ENCODE measurements at regions not wholly inside any gene's neighbourhood (a gene's known extent, or its start where the extent isn't known, plus 50 kb on each side); places are given as distances from the start of the nearest gene placed in this dataset.

DNA sequence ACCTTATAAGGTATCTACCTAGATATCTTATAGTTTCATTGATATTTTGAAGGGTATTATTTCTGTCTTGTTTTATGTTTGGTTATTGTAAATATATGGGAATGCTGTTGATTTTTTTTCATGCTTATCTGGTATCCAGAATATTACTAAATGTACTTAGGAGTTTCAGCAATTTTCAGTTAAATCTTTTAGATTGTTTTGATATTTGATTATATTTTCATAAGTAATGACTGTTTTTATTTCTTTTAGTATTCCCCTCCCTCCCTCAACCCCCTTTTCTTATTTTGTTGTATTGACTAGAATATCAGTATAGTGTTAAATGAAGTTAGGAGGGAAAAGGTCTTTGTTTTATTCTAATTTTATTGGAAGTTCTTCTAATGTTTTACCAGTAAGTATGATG is 344.4 kb upstream of the PROX1 start:
- no peak for TF ChIP-seq POLR2AphosphoS5 (IDR thresholded peaks at IDR 0.05)
- no peak for TF ChIP-seq TAF1 (IDR thresholded peaks at IDR 0.05; ENCODE audit: low read depth)
- TF ChIP-seq SMC3 (conservative IDR thresholded peaks at IDR 0.05; ENCODE audit: poor library complexity) = no peak
- H3F3A ChIP-seq (ENCODE audit: insufficient read depth, low read length, poor library complexity, severe bottlenecking) = no peaks in the 10 kb centered on the region
- no peak overlapping the region for H3K27ac ChIP-seq (ENCODE audit: low read length)
- no peaks in the 10 kb centered on the region for H3K27me3 ChIP-seq (ENCODE audit: insufficient read depth, low read depth, low read length)
- no peaks in the 10 kb centered on the region for H3K79me2 ChIP-seq (replicated peaks; ENCODE audit: insufficient read depth, low read length)
- H3K9me3 ChIP-seq (ENCODE audit: low read length) = no peaks in the 10 kb centered on the region
- no peak overlapping the region for H3K4me3 ChIP-seq (ENCODE audit: low read length)
- H4K20me1 ChIP-seq (ENCODE audit: insufficient read depth) = no peaks in the 10 kb centered on the region
- no peak overlapping the region for H3K9ac ChIP-seq (ENCODE audit: low read length)
- H3K4me2 ChIP-seq (ENCODE audit: low read length) = no peak overlapping the region
- H3K36me3 ChIP-seq (ENCODE audit: insufficient read depth, low read length) = no peaks in the 10 kb centered on the region
- no peak overlapping the region for H2AFZ ChIP-seq (ENCODE audit: low read depth, low read length)
- H3K9me2 ChIP-seq (ENCODE audit: insufficient read depth, low read length) = no peaks in the 10 kb centered on the region

DNA sequence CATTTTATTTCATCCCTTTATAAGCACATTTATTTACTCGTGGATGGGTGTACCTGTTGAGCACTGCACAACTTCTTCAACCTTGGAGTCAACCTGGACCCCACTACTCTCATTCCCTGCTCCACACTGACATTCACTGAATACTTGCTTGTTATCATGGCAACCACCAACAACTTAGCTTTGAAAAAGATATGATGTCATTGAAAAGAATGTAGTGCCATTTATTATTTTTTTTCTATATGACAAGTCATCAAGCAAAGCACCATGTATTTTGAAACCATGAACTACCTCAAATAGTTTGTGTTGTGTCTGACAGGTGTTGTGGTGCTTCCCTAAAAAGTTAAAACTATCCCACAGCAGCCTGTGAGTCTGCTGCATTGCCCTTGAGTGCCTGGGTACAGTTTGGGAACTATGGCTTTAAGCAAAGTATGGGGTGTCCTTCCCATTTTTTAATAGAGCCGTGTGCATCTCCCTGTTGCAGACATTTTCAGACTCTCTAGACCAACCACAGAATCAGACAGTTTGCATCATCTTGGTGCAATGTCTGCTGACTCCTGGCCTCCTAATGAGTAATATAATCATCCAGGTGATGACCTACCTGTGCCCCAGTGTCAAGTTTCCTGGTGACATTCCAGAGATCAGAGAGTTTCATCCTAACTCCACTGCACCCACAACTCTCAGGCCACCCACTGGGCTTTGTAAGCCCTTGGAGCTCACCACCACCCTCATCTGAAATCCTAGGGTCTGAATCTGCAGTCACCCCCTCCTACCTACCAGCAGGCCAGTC is 339.7 kb upstream of the PROX1 start:
- H3K27me3 ChIP-seq (ENCODE audit: insufficient read depth, low read depth, low read length) = no peaks in the 10 kb centered on the region
- no peaks in the 10 kb centered on the region for H3K9me3 ChIP-seq (ENCODE audit: low read length)
- H3K27ac ChIP-seq (ENCODE audit: low read length) = no peak overlapping the region
- H3K36me3 ChIP-seq (ENCODE audit: insufficient read depth, low read length) = no peaks in the 10 kb centered on the region
- H2AFZ ChIP-seq (ENCODE audit: low read depth, low read length) = no peak overlapping the region
- no peaks in the 10 kb centered on the region for H3F3A ChIP-seq (ENCODE audit: insufficient read depth, low read length, poor library complexity, severe bottlenecking)
- H4K20me1 ChIP-seq (ENCODE audit: insufficient read depth) = no peaks in the 10 kb centered on the region
- no peaks in the 10 kb centered on the region for H3K9me2 ChIP-seq (ENCODE audit: insufficient read depth, low read length)
- H3K9ac ChIP-seq (ENCODE audit: low read length) = no peak overlapping the region
- H3K79me2 ChIP-seq (replicated peaks; ENCODE audit: insufficient read depth, low read length) = no peaks in the 10 kb centered on the region
- no peak overlapping the region for H3K4me2 ChIP-seq (ENCODE audit: low read length)
- H3K4me3 ChIP-seq (ENCODE audit: low read length) = no peak overlapping the region
- TF ChIP-seq MXI1 (conservative IDR thresholded peaks at IDR 0.05; ENCODE audit: poor library complexity, severe bottlenecking) (no peak), RAD21 (conservative IDR thresholded peaks at IDR 0.05) (no peak), SMC3 (conservative IDR thresholded peaks at IDR 0.05; ENCODE audit: poor library complexity) (no peak), EZH2 (IDR thresholded peaks at IDR 0.05; ENCODE audit: borderline replicate concordance, insufficient read depth, low read length, poor library complexity, severe bottlenecking) (no peak), POLR2AphosphoS5 (IDR thresholded peaks at IDR 0.05) (no peak)
- TF ChIP-seq, protein P1, sequence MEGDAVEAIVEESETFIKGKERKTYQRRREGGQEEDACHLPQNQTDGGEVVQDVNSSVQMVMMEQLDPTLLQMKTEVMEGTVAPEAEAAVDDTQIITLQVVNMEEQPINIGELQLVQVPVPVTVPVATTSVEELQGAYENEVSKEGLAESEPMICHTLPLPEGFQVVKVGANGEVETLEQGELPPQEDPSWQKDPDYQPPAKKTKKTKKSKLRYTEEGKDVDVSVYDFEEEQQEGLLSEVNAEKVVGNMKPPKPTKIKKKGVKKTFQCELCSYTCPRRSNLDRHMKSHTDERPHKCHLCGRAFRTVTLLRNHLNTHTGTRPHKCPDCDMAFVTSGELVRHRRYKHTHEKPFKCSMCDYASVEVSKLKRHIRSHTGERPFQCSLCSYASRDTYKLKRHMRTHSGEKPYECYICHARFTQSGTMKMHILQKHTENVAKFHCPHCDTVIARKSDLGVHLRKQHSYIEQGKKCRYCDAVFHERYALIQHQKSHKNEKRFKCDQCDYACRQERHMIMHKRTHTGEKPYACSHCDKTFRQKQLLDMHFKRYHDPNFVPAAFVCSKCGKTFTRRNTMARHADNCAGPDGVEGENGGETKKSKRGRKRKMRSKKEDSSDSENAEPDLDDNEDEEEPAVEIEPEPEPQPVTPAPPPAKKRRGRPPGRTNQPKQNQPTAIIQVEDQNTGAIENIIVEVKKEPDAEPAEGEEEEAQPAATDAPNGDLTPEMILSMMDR (IDR thresholded peaks at IDR 0.05; ENCODE audit: poor library complexity, severe bottlenecking) = no peak
- TF ChIP-seq, protein P2, sequence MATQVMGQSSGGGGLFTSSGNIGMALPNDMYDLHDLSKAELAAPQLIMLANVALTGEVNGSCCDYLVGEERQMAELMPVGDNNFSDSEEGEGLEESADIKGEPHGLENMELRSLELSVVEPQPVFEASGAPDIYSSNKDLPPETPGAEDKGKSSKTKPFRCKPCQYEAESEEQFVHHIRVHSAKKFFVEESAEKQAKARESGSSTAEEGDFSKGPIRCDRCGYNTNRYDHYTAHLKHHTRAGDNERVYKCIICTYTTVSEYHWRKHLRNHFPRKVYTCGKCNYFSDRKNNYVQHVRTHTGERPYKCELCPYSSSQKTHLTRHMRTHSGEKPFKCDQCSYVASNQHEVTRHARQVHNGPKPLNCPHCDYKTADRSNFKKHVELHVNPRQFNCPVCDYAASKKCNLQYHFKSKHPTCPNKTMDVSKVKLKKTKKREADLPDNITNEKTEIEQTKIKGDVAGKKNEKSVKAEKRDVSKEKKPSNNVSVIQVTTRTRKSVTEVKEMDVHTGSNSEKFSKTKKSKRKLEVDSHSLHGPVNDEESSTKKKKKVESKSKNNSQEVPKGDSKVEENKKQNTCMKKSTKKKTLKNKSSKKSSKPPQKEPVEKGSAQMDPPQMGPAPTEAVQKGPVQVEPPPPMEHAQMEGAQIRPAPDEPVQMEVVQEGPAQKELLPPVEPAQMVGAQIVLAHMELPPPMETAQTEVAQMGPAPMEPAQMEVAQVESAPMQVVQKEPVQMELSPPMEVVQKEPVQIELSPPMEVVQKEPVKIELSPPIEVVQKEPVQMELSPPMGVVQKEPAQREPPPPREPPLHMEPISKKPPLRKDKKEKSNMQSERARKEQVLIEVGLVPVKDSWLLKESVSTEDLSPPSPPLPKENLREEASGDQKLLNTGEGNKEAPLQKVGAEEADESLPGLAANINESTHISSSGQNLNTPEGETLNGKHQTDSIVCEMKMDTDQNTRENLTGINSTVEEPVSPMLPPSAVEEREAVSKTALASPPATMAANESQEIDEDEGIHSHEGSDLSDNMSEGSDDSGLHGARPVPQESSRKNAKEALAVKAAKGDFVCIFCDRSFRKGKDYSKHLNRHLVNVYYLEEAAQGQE (IDR thresholded peaks at IDR 0.05; ENCODE audit: borderline replicate concordance) = no peak

DNA sequence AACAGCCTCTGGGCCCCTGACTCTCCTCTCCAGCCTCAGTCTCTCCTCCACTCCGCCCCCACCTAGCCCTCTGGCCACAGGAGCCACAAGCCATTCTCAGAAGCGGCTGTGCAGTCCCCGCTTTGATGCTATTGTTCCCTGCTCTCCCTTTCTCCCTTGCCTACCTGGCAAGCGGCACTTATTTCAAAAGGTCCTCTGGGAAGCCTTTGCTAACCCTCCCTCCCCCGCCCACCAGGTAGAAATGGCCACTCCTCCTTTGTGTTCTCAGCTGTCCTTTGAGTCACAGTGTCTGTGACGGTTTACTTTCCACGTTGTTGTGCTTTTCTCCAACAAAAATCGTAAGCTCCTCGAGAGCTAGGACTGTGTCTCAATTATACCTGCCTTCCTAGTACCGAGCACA is 338.4 kb upstream of the PROX1 start:
- H3K4me2 ChIP-seq (ENCODE audit: low read length) = no peak overlapping the region
- no peaks in the 10 kb centered on the region for H3F3A ChIP-seq (ENCODE audit: insufficient read depth, low read length, poor library complexity, severe bottlenecking)
- TF ChIP-seq TAF1 (IDR thresholded peaks at IDR 0.05; ENCODE audit: low read depth) (no peak), EZH2 (IDR thresholded peaks at IDR 0.05; ENCODE audit: borderline replicate concordance, insufficient read depth, low read length, poor library complexity, severe bottlenecking) (no peak), MXI1 (conservative IDR thresholded peaks at IDR 0.05; ENCODE audit: poor library complexity, severe bottlenecking) (no peak), POLR2AphosphoS5 (IDR thresholded peaks at IDR 0.05) (no peak), RAD21 (conservative IDR thresholded peaks at IDR 0.05) (no peak), SMC3 (conservative IDR thresholded peaks at IDR 0.05; ENCODE audit: poor library complexity) (no peak), EP300 (conservative IDR thresholded peaks at IDR 0.05; ENCODE audit: poor library complexity, severe bottlenecking) (no peak)
- TF ChIP-seq, protein P1 (IDR thresholded peaks at IDR 0.05; ENCODE audit: poor library complexity, severe bottlenecking) = no peak
- TF ChIP-seq, protein P2 (IDR thresholded peaks at IDR 0.05; ENCODE audit: borderline replicate concordance) = no peak
- no peaks in the 10 kb centered on the region for H3K36me3 ChIP-seq (ENCODE audit: insufficient read depth, low read length)
- H3K9me2 ChIP-seq (ENCODE audit: insufficient read depth, low read length) = no peaks in the 10 kb centered on the region
- H4K20me1 ChIP-seq (ENCODE audit: insufficient read depth) = no peaks in the 10 kb centered on the region
- H3K9me3 ChIP-seq (ENCODE audit: low read length) = no peaks in the 10 kb centered on the region
- no peak overlapping the region for H3K4me3 ChIP-seq (ENCODE audit: low read length)
- H3K79me2 ChIP-seq (replicated peaks; ENCODE audit: insufficient read depth, low read length) = no peaks in the 10 kb centered on the region
- H2AFZ ChIP-seq (ENCODE audit: low read depth, low read length) = no peak overlapping the region
- no peak overlapping the region for H3K9ac ChIP-seq (ENCODE audit: low read length)
- H3K27ac ChIP-seq (ENCODE audit: low read length) = no peak overlapping the region
- no peaks in the 10 kb centered on the region for H3K27me3 ChIP-seq (ENCODE audit: insufficient read depth, low read depth, low read length)
